IPS DF 19.7 (cell line): ENCODE measurements at regions not wholly inside any gene's neighbourhood (a gene's known extent, or its start where the extent isn't known, plus 50 kb on each side); places are given as distances from the start of the nearest gene placed in this dataset.

Experiments
- DNase-seq: peaks from one replicate; pipeline ENCODE4 v3.0.0-alpha.2; 2013; ENCODE audit warnings: low read depth, low spot score

- no peak for DNase-seq
These were observed 119.9 kb downstream of the ETAA1 start for GRCh38 chr2:67516899-67517530.

- no peak for DNase-seq
These were observed 125.0 kb downstream of the ETAA1 start for GRCh38 chr2:67522148-67522547.

- DNase-seq, result no peak
These were observed 127.1 kb downstream of the ETAA1 start for GRCh38 chr2:67524213-67524612.

- no peak for DNase-seq
These were observed 127.6 kb downstream of the ETAA1 start for GRCh38 chr2:67524777-67525176.

GRCh38 chr2:67526283-67526682 lies 129.2 kb downstream of the ETAA1 start:
- DNase-seq, result no peak

- DNase-seq, result no peak
These were observed 131.2 kb downstream of the ETAA1 start for GRCh38 chr2:67528320-67528719.

- no peak for DNase-seq
These were observed 135.3 kb downstream of the ETAA1 start for GRCh38 chr2:67532387-67532786.

GRCh38 chr2:67534745-67535144 lies 137.6 kb downstream of the ETAA1 start:
- DNase-seq, result no peak

- DNase-seq, result no peak
These were observed 143.8 kb downstream of the ETAA1 start for GRCh38 chr2:67540962-67541361.

GRCh38 chr2:67544286-67544685 lies 147.2 kb downstream of the ETAA1 start:
- DNase-seq, result no peak

- peak; percentile 7 for DNase-seq
These were observed 151.4 kb downstream of the ETAA1 start for GRCh38 chr2:67548317-67549201.

- DNase-seq, result no peak
These were observed 162.0 kb downstream of the ETAA1 start for GRCh38 chr2:67559156-67559555.

- DNase-seq, result no peak
These were observed 163.8 kb downstream of the ETAA1 start for GRCh38 chr2:67560771-67561456.

- DNase-seq, result no peak
These were observed 164.4 kb downstream of the ETAA1 start for GRCh38 chr2:67561457-67561965.

- DNase-seq, result no peak
These were observed 166.9 kb downstream of the ETAA1 start for GRCh38 chr2:67564076-67564475.

- no peak for DNase-seq
These were observed 167.5 kb downstream of the ETAA1 start for GRCh38 chr2:67564626-67565025.

GRCh38 chr2:67565262-67565661 lies 168.1 kb downstream of the ETAA1 start:
- no peak for DNase-seq

- DNase-seq, result no peak
These were observed 168.6 kb downstream of the ETAA1 start for GRCh38 chr2:67565761-67566160.

GRCh38 chr2:67566285-67566684 lies 169.2 kb downstream of the ETAA1 start:
- no peak for DNase-seq

- DNase-seq, result no peak
These were observed 170.0 kb downstream of the ETAA1 start for GRCh38 chr2:67566958-67567635.

- no peak for DNase-seq
These were observed 170.8 kb downstream of the ETAA1 start for GRCh38 chr2:67567886-67568285.

GRCh38 chr2:67570611-67571010 lies 173.5 kb downstream of the ETAA1 start:
- DNase-seq, result no peak
